A549 (cell line): ENCODE measurements at regions not wholly inside any gene's neighbourhood (a gene's known extent, or its start where the extent isn't known, plus 50 kb on each side); places are given as distances from the start of the nearest gene placed in this dataset.

Experiments
- ATAC-seq, 2 experiments: fragments of 200-7000 bp in 1 of 2; fragments of >200 bp in 1 of 2; cut with Nextera tagmentation in 1 of 2; cut with Tn5 transposase in 1 of 2; 3 replicates each; pipeline versions ENCODE4 v1.8.0 to v1.9.1; 2018 to 2020; ENCODE audit warnings: mild to moderate bottlenecking in 1 of 2, moderate library complexity in 1 of 2
- CTCF ChIA-PET: fragments of 300-600 bp; sonication (Branson Sonifier 250); formaldehyde crosslinking; extraction: SDS; loops from one replicate; lab custom pipeline; 2021; ENCODE audit warnings: antibody characterized with exemption, inconsistent platforms; lab: Yijun Ruan, JAX
- POLR2A ChIA-PET: fragments of 350-600 bp; formaldehyde crosslinking; extraction: SDS; loops from one replicate; lab custom pipeline; 2021; ENCODE audit warnings: antibody characterized with exemption, inconsistent platforms; lab: Yijun Ruan, JAX
- DNase-seq, 2 experiments: peaks; one replicate each; pipeline versions ENCODE4 v3.0.0 to v3.0.0-alpha.2; 2011 to 2016; ENCODE audit warnings: low read depth in 1 of 2, low spot score in 1 of 2
- FAIRE-seq: peaks from 2 replicates; lab custom pipeline; 2011; peaks lifted over from hg19 to GRCh38; lab: Jason Lieb, UNC
- H3K27ac ChIP-seq, 2 experiments: fragments of >200 bp; sonication (Bioruptor Twin); formaldehyde crosslinking; 3 replicates each; pipeline ENCODE4 v1.5.1; 2016 to 2017
- H3K4me1 ChIP-seq: fragments of >200 bp; sonication (Bioruptor Twin); formaldehyde crosslinking; 3 replicates; pipeline ENCODE4 v1.6.1; 2016
- H3K4me2 ChIP-seq: fragments of >200 bp; sonication (Bioruptor Twin); formaldehyde crosslinking; 3 replicates; pipeline ENCODE4 v1.6.1; 2016
- H3K4me3 ChIP-seq: fragments of >200 bp; sonication (Bioruptor Twin); formaldehyde crosslinking; 3 replicates; pipeline ENCODE4 v1.5.1; 2016
- H3K9me3 ChIP-seq: fragments of >200 bp; sonication (Bioruptor Twin); formaldehyde crosslinking; 3 replicates; pipeline ENCODE4 v1.6.1; 2016
- BHLHE40 ChIP-seq: IDR thresholded peaks from 2 replicates; pipeline ENCODE4 v1.6.1; 2012; ENCODE audit warnings: low read depth, low read length, inconsistent platforms
- CBX8 ChIP-seq: fragments of 200-600 bp; sonication (generic); IDR thresholded peaks from 2 replicates; pipeline ENCODE4 v1.6.1; 2016
- CEBPB ChIP-seq, 2 experiments: fragments of >200 bp in 1 of 2; sonication (Bioruptor Twin) in 1 of 2; formaldehyde crosslinking in 1 of 2; IDR thresholded peaks; 2 replicates each; pipeline ENCODE4 v1.6.1; 2012 to 2016
- EHF ChIP-seq: fragments of 250-450 bp; sonication (Bioruptor Pico); IDR thresholded peaks from 2 replicates; pipeline ENCODE4 v1.5.0; 2020; ENCODE audit warnings: mild to moderate bottlenecking
- ESRRA ChIP-seq: fragments of 150-350 bp; IDR thresholded peaks from 2 replicates; pipeline ENCODE4 v1.6.1; 2014; ENCODE audit warnings: mild to moderate bottlenecking, low read length, borderline replicate concordance
- FOSB ChIP-seq: fragments of 250-450 bp; sonication (Bioruptor Pico); IDR thresholded peaks from 2 replicates; pipeline ENCODE4 v1.5.0; 2020; ENCODE audit warnings: mild to moderate bottlenecking, moderate library complexity
- FOXS1 ChIP-seq: fragments of 250-450 bp; sonication (Bioruptor Pico); IDR thresholded peaks from 2 replicates; pipeline ENCODE4 v1.5.0; 2020; ENCODE audit warnings: mild to moderate bottlenecking, moderate library complexity
- HDAC2 ChIP-seq: fragments of 200-600 bp; sonication (generic); IDR thresholded peaks from 2 replicates; pipeline ENCODE4 v1.6.1; 2016
- JUN ChIP-seq, 2 experiments: fragments of >200 bp; sonication (Bioruptor Twin); formaldehyde crosslinking; IDR thresholded peaks; 2 replicates in 1 of 2; 3 replicates in 1 of 2; pipeline ENCODE4 v1.6.1; 2016 to 2017
- KDM5A ChIP-seq: fragments of 200-600 bp; sonication (generic); IDR thresholded peaks from 2 replicates; pipeline ENCODE4 v1.6.1; 2016; ENCODE audit warnings: antibody characterized with exemption, mild to moderate bottlenecking
- MAFK ChIP-seq: fragments of 450-650 bp; IDR thresholded peaks from 2 replicates; pipeline ENCODE4 v1.6.1; 2014; ENCODE audit not compliant: partially characterized antibody
- MAZ ChIP-seq: fragments of 150-350 bp; IDR thresholded peaks from 2 replicates; pipeline ENCODE4 v1.6.1; 2014; ENCODE audit warnings: antibody characterized with exemption, low read depth, low read length, borderline replicate concordance
- MYC ChIP-seq: IDR thresholded peaks from 2 replicates; pipeline ENCODE4 v1.6.1; 2012; ENCODE audit warnings: mild to moderate bottlenecking, inconsistent platforms, low read length, improper control_type of control experiment, borderline replicate concordance
- NPAS2 ChIP-seq: fragments of 250-450 bp; sonication (Bioruptor Pico); IDR thresholded peaks from 2 replicates; pipeline ENCODE4 v1.8.0; 2022; ENCODE audit warnings: mild to moderate bottlenecking, moderate library complexity, borderline replicate concordance
- POLR2A ChIP-seq: IDR thresholded peaks from 2 replicates; pipeline ENCODE4 v1.6.1; 2012; ENCODE audit warnings: mild to moderate bottlenecking, low read length
- RARB ChIP-seq: fragments of 250-450 bp; sonication (Bioruptor Pico); IDR thresholded peaks from 2 replicates; pipeline ENCODE4 v1.8.0; 2021; ENCODE audit warnings: mild to moderate bottlenecking, moderate library complexity
- RFX5 ChIP-seq: fragments of 450-650 bp; IDR thresholded peaks from 2 replicates; pipeline ENCODE4 v1.7.1; 2014; ENCODE audit warnings: antibody characterized with exemption, mild to moderate bottlenecking, moderate library complexity
- RNF2 ChIP-seq: fragments of 200-600 bp; sonication (generic); IDR thresholded peaks from 2 replicates; pipeline ENCODE4 v1.6.1; 2016; ENCODE audit warnings: low read depth, mild to moderate bottlenecking, antibody characterized with exemption, moderate library complexity, borderline replicate concordance
- SMC3 ChIP-seq: fragments of >200 bp; sonication (Bioruptor Twin); formaldehyde crosslinking; IDR thresholded peaks from 3 replicates; pipeline ENCODE4 v1.6.1; 2018; ENCODE audit warnings: inconsistent platforms
- SREBF2 ChIP-seq: fragments of 450-650 bp; IDR thresholded peaks from 2 replicates; pipeline ENCODE4 v1.6.1; 2014; ENCODE audit warnings: mild to moderate bottlenecking, moderate library complexity
- TP53 ChIP-seq: fragments of 250-450 bp; sonication (Bioruptor Pico); IDR thresholded peaks from 2 replicates; pipeline ENCODE4 v1.5.0; 2021; ENCODE audit warnings: mild to moderate bottlenecking, moderate library complexity
- ZC3H11A ChIP-seq: fragments of 450-650 bp; IDR thresholded peaks from 2 replicates; pipeline ENCODE4 v1.6.1; 2014; ENCODE audit warnings: antibody characterized with exemption, mild to moderate bottlenecking
- ZNF302 ChIP-seq: fragments of 250-450 bp; sonication (Bioruptor Pico); IDR thresholded peaks from 2 replicates; pipeline ENCODE4 v1.9.0; 2021; ENCODE audit warnings: inconsistent platforms, mild to moderate bottlenecking, moderate library complexity
- ZSCAN20 ChIP-seq: fragments of 250-450 bp; sonication (Bioruptor Pico); IDR thresholded peaks from 2 replicates; pipeline ENCODE4 v1.8.0; 2022; ENCODE audit warnings: mild to moderate bottlenecking, moderate library complexity
- WGBS: methylation state at CpG from one replicate; pipeline ENCODE4 v1.1.6; 2017; ENCODE audit errors: missing lambda C conversion rate; 5-methylcytosine and 5-hydroxymethylcytosine counted together
- TF ChIP-seq, protein P1 (sequence below): IDR thresholded peaks from 2 replicates; pipeline ENCODE4 v1.6.1; 2012
- TF ChIP-seq, protein P2 (sequence below): fragments of 450-650 bp; IDR thresholded peaks from 2 replicates; pipeline ENCODE4 v1.6.1; 2014; ENCODE audit warnings: antibody characterized with exemption
- TF ChIP-seq, protein P3 (sequence below): fragments of >200 bp; sonication (Bioruptor Twin); formaldehyde crosslinking; IDR thresholded peaks from 2 replicates; pipeline ENCODE4 v1.6.1; 2016
- TF ChIP-seq, protein P4 (sequence below): fragments of 250-450 bp; sonication (Bioruptor Pico); IDR thresholded peaks from 2 replicates; pipeline ENCODE4 v1.5.0; 2020; ENCODE audit warnings: low read depth, mild to moderate bottlenecking, moderate library complexity
- TF ChIP-seq, protein P5 (sequence below): fragments of >200 bp; sonication (Bioruptor Twin); formaldehyde crosslinking; IDR thresholded peaks from 3 replicates; pipeline ENCODE4 v1.5.1; 2016

DNA sequence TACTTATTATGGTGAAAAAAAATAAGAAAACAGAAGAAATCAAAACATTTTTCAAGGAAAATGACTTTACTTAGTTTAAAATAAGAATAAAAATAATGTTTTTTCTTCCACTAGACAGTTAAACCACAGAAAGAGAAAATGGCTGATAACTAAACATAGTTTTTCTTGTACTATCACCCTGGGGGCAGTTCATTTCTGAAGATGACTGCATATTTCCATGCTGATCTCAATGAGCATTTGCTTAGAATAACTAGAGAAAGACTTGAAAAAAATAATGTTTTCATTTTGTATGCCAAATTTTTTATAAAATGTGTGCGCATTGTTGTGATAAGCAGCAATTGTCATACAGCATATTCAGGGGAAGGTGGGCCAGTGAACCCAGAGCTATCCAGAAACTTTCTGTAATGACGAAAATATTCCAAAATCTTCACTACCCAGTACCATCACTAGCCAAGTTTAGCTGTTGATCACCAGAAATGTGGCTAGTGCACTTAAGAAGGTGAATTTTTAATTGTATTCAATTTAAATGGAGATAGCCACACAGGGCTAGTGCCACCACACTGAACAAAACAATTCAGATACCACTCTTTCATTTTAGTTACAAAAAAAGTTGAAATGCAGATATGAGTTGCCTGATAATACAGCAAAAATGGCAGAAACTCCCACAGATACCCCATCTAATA, 513.4 kb upstream of the NETO1 start (continued):
- TF ChIP-seq, protein P1, sequence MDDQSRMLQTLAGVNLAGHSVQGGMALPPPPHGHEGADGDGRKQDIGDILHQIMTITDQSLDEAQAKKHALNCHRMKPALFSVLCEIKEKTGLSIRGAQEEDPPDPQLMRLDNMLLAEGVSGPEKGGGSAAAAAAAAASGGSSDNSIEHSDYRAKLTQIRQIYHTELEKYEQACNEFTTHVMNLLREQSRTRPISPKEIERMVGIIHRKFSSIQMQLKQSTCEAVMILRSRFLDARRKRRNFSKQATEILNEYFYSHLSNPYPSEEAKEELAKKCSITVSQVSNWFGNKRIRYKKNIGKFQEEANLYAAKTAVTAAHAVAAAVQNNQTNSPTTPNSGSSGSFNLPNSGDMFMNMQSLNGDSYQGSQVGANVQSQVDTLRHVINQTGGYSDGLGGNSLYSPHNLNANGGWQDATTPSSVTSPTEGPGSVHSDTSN, result no peak

DNA sequence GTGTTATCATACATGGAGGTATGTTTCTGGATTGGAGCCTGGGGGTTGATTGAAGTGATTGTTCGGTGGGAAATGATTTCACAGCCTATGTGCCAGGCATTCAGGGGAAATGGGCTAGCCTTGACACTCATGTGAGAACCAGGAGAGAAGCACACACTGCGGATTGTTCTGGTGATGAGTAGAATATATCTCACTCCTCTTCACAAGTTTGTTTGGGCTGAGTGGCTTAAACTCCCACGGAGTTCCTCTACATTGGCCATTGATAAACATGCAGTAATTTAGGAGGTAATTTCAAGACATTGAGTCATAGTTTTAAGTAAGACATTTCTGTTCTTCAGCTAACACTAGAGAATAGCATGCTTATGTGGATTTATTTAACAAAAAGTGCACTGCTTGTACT, 498.9 kb upstream of the NETO1 start:
- 57% methylated on average over 3 of the region's 3 CpGs for WGBS

DNA sequence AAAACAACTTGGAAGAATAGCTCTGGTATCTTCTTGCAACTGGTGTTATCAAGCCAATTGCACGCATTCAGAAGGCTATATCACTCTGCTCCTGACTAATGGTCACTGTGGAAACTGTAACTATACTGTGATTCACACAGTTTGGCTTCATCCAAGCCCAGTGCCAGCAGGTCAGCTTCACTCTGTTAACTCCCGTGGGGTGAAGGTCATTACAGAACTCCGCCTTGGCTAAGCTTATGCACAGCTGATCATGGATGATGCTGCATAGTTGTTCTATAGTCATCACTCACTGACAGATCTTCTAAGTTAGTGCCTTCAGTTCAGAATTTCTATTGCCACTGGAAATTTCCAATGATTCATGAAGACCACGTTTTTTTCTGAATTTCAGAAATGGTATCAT, 497.2 kb upstream of the NETO1 start:
- FAIRE-seq, result no peak
- Histone ChIP-seq H3K4me3 (no peak overlapping the region), H3K4me1 (no peaks in the 10 kb centered on the region), H3K9me3 (no peaks in the 10 kb centered on the region), H3K27ac (no peak overlapping the region), H3K4me2 (no peak overlapping the region)
- CTCF ChIA-PET, result no interaction called here
- DNase-seq, result no peak
- TF ChIP-seq ZC3H11A, result no peak
- TF ChIP-seq HDAC2, result no peak
- TF ChIP-seq, protein P1, result no peak
- TF ChIP-seq, protein P2, sequence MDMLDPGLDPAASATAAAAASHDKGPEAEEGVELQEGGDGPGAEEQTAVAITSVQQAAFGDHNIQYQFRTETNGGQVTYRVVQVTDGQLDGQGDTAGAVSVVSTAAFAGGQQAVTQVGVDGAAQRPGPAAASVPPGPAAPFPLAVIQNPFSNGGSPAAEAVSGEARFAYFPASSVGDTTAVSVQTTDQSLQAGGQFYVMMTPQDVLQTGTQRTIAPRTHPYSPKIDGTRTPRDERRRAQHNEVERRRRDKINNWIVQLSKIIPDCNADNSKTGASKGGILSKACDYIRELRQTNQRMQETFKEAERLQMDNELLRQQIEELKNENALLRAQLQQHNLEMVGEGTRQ, result no peak
- no peak for TF ChIP-seq FOSB (CRISPR knock-in tag)
- TF ChIP-seq POLR2A, result no peak
- TF ChIP-seq, protein P3, sequence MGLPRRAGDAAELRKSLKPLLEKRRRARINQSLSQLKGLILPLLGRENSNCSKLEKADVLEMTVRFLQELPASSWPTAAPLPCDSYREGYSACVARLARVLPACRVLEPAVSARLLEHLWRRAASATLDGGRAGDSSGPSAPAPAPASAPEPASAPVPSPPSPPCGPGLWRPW, result no peak
- TF ChIP-seq KDM5A, result no peak
- no peak for TF ChIP-seq MYC
- TF ChIP-seq ZSCAN20 (CRISPR knock-in tag), result no peak
- no peak for TF ChIP-seq NPAS2
- TF ChIP-seq MAFK, result no peak
- no peak for TF ChIP-seq JUN (IDR thresholded peaks at IDR 0.05)
- no peak for TF ChIP-seq SMC3
- TF ChIP-seq MAZ, result no peak
- TF ChIP-seq RNF2, result no peak
- no peak for TF ChIP-seq BHLHE40
- TF ChIP-seq FOXS1 (CRISPR knock-in tag), result no peak
- POLR2A ChIA-PET, result no interaction called here
- no peak for ATAC-seq
- 53% methylated on average over 4 of the region's 4 CpGs for whole genome bisulfite sequencing

More for the DNA sequence above, 498.9 kb upstream of the NETO1 start:
- no peak overlapping the region for H3K4me2 ChIP-seq
- ChIA-PET POLR2A (no interaction called here), CTCF (no interaction called here)
- H3K4me1 ChIP-seq, result no peaks in the 10 kb centered on the region
- no peak for TF ChIP-seq HDAC2
- no peak for TF ChIP-seq RARB (CRISPR knock-in tag)
- no peak for TF ChIP-seq SREBF2
- no peak for TF ChIP-seq CEBPB (IDR thresholded peaks at IDR 0.05)
- TF ChIP-seq RFX5, result no peak
- TF ChIP-seq, protein P4, sequence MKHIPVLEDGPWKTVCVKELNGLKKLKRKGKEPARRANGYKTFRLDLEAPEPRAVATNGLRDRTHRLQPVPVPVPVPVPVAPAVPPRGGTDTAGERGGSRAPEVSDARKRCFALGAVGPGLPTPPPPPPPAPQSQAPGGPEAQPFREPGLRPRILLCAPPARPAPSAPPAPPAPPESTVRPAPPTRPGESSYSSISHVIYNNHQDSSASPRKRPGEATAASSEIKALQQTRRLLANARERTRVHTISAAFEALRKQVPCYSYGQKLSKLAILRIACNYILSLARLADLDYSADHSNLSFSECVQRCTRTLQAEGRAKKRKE (CRISPR knock-in tag), result no peak
- TF ChIP-seq ZNF302 (CRISPR knock-in tag), result no peak
- no peak for TF ChIP-seq TP53
- TF ChIP-seq CBX8, result no peak
- TF ChIP-seq ESRRA, result no peak
- TF ChIP-seq, protein P5, sequence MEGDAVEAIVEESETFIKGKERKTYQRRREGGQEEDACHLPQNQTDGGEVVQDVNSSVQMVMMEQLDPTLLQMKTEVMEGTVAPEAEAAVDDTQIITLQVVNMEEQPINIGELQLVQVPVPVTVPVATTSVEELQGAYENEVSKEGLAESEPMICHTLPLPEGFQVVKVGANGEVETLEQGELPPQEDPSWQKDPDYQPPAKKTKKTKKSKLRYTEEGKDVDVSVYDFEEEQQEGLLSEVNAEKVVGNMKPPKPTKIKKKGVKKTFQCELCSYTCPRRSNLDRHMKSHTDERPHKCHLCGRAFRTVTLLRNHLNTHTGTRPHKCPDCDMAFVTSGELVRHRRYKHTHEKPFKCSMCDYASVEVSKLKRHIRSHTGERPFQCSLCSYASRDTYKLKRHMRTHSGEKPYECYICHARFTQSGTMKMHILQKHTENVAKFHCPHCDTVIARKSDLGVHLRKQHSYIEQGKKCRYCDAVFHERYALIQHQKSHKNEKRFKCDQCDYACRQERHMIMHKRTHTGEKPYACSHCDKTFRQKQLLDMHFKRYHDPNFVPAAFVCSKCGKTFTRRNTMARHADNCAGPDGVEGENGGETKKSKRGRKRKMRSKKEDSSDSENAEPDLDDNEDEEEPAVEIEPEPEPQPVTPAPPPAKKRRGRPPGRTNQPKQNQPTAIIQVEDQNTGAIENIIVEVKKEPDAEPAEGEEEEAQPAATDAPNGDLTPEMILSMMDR, result no peak
- TF ChIP-seq SMC3, result no peak
- TF ChIP-seq EHF (CRISPR knock-in tag), result no peak
- no peaks in the 10 kb centered on the region for H3K9me3 ChIP-seq
- ATAC-seq (no peak), DNase-seq (no peak), FAIRE-seq (no peak)
- no peak overlapping the region for H3K27ac ChIP-seq
- H3K4me3 ChIP-seq, result no peak overlapping the region
